Nephron (organoid): ENCODE measurements at regions not wholly inside any gene's neighbourhood (a gene's known extent, or its start where the extent isn't known, plus 50 kb on each side); places are given as distances from the start of the nearest gene placed in this dataset.
A peak's percentile ranks its signal among the peaks of the same experiment; 100 is the strongest.
"Not testable (repeated sequence)": the region's sequence is repeated elsewhere in the genome, so short reads cannot be mapped to it uniquely, and the experiment has no call there.

Source experiments
- H3K27ac Mint-ChIP-seq, 3 experiments: 2 replicates each; pipeline ENCODE4 v1.8.0; 2020; ENCODE audit warnings: mixed read lengths in 3 of 3, mild to moderate bottlenecking in 2 of 3, moderate library complexity in 1 of 3
- H3K27me3 Mint-ChIP-seq: 2 replicates; pipeline ENCODE4 v1.8.0; 2021; ENCODE audit warnings: low read depth, mild to moderate bottlenecking, moderate library complexity, mixed read lengths
- H3K36me3 Mint-ChIP-seq: 2 replicates; pipeline ENCODE4 v1.8.0; 2020; ENCODE audit warnings: low read depth, mixed read lengths
- H3K4me1 Mint-ChIP-seq: 2 replicates; pipeline ENCODE4 v1.8.0; 2020; ENCODE audit warnings: mixed read lengths
- H3K4me3 Mint-ChIP-seq, 3 experiments: 2 replicates each; pipeline ENCODE4 v1.8.0; 2020; ENCODE audit warnings: mild to moderate bottlenecking in 3 of 3, mixed read lengths in 3 of 3, moderate library complexity in 2 of 3
- H3K9me3 Mint-ChIP-seq: 2 replicates; pipeline ENCODE4 v1.8.0; 2020; ENCODE audit warnings: mixed read lengths
- TF ChIP-seq, protein P1 (sequence below), 3 experiments: fragments of 200-600 bp; sonication (generic); IDR thresholded peaks; one replicate each; pipeline ENCODE4 v1.5.0; 2021; ENCODE audit warnings: antibody characterized with exemption in 3 of 3; ENCODE audit not compliant: unreplicated experiment in 3 of 3

DNA sequence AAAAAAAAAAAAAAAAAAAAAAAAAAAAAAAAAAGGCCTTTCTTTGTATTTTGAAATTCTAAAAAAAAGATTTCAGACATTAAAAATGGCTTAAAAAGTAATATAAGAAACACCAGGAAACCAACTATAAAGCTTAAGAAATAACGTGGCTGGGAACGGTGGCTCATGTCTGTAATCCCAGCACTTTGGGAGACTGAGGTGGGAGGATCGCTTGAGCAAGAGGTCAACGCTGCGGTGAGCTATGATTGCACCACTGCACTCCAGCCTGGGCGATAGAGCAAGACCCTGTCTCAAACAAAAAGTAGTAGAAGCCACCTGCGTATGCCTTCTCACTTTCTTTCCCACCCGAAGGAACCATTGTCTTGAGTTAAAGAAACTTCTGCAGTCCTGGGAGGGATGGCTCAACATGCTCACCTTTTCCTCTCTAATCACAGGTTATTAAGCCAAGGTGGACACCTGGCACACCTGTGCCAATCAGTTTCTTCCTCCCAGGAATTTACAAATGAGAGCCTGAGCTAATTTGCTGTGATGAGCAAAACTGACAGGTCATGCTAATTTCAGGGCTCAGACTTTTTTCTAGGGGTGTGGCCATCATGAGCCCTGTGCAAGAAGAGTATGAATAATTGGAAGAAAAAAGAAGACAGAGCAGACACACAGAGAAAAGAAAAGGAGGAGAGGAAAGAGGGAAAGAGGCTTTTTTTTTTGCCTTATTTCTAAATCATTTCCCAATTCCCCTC is 72.0 kb upstream of the PARD3 start:
- H3K9me3 Mint-ChIP-seq: peaks cover 2% of the 10 kb centered on the region
- TF ChIP-seq, protein P1, sequence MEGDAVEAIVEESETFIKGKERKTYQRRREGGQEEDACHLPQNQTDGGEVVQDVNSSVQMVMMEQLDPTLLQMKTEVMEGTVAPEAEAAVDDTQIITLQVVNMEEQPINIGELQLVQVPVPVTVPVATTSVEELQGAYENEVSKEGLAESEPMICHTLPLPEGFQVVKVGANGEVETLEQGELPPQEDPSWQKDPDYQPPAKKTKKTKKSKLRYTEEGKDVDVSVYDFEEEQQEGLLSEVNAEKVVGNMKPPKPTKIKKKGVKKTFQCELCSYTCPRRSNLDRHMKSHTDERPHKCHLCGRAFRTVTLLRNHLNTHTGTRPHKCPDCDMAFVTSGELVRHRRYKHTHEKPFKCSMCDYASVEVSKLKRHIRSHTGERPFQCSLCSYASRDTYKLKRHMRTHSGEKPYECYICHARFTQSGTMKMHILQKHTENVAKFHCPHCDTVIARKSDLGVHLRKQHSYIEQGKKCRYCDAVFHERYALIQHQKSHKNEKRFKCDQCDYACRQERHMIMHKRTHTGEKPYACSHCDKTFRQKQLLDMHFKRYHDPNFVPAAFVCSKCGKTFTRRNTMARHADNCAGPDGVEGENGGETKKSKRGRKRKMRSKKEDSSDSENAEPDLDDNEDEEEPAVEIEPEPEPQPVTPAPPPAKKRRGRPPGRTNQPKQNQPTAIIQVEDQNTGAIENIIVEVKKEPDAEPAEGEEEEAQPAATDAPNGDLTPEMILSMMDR (IDR thresholded peaks at IDR 0.05; ENCODE audit: unreplicated experiment in 3 of 3): no peak
- H3K4me1 Mint-ChIP-seq: peaks cover 6% of the 10 kb centered on the region
- H3K36me3 Mint-ChIP-seq: no peaks in the 10 kb centered on the region
- peaks cover 4% of the 10 kb centered on the region for H3K27me3 Mint-ChIP-seq
- no peak overlapping the region for H3K4me3 Mint-ChIP-seq
- H3K27ac Mint-ChIP-seq: no peak overlapping the region

DNA sequence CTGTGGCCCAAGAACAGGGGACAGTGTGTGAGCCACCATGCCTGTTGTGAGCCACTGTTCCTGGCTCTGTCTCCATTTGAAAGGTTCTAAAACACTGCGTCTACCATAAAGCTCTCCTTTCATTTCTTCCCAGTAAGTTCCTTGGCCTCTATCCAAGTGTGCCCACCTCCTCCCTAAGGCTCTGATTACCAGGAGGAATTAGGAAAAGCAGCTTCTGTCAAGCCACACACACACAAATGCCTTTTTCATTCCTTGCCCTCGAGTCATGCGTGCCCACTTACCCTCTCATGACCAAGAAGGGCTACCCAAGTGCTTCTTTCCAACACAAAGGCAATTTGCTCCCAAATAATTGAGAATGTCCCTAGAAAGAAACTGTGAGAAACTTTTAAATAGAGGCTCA is 70.8 kb upstream of the PARD3 start:
- H3K4me1 Mint-ChIP-seq: peaks cover 6% of the 10 kb centered on the region
- H3K9me3 Mint-ChIP-seq: peaks cover 2% of the 10 kb centered on the region
- H3K27ac Mint-ChIP-seq: peak overlapping the region in 1 of 3 experiments; percentile 2
- H3K4me3 Mint-ChIP-seq: no peak overlapping the region
- H3K36me3 Mint-ChIP-seq: no peaks in the 10 kb centered on the region
- TF ChIP-seq, protein P1 (IDR thresholded peaks at IDR 0.05; ENCODE audit: unreplicated experiment in 3 of 3): no peak
- H3K27me3 Mint-ChIP-seq: peaks cover 4% of the 10 kb centered on the region

DNA sequence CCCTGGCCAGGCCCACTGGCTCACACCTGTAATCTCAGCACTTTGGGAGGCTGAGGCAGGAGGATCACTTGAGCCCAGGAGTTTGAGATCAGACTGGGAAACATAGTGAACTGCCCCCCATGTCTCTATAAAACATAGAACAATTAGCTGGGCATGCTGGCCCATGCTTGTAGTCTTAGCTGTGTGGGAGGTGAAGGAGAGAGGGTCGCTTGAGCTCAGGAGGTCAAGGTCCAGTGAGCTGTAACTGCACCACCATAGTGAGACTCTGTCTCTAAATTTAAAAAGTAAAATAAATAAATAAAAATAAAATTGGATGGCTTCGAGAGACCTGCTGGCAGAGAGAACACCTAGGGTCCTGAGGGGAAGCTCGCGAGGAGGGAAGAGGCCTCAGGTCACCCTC is 69.9 kb upstream of the PARD3 start:
- TF ChIP-seq, protein P1 (IDR thresholded peaks at IDR 0.05; ENCODE audit: unreplicated experiment in 3 of 3): no peak
- H3K9me3 Mint-ChIP-seq: peaks cover 2% of the 10 kb centered on the region

DNA sequence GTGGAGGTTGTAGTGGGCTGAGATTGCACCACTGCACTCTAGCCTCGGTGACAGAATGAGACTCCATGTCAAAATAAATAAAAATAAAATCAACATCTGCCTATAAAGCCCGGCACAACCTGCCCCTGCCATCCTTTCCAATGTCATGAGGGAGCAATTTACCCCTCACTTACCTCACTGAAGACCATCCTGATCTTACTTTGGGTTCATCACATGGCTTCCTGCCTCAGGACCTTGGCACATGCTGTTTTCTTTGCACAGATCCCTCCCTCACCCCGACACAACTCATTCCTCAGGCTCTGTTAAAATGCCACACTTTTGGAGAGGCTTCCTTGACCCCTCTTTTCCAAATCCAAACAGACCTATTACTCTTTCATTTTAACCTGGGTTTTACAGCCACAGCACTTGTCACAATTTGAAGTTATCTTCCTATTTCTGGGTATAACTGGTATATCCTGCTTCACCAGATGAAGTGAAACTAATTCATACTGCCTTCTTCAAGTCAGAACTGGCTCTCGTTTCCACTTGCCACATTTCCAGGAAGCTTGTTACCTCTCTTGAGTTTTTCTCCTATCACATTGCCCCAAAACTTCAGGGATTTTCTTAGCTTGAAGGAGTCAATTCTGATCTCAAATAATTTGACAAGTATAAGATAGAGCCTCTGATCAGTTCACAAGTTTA is 69.3 kb upstream of the PARD3 start:
- peaks cover 4% of the 10 kb centered on the region for H3K27me3 Mint-ChIP-seq
- H3K4me1 Mint-ChIP-seq: peaks cover 6% of the 10 kb centered on the region
- no peaks in the 10 kb centered on the region for H3K36me3 Mint-ChIP-seq
- H3K4me3 Mint-ChIP-seq: no peak overlapping the region
- no peak overlapping the region for H3K27ac Mint-ChIP-seq
- peaks cover 4% of the 10 kb centered on the region for H3K9me3 Mint-ChIP-seq
- TF ChIP-seq, protein P1 (IDR thresholded peaks at IDR 0.05; ENCODE audit: unreplicated experiment in 3 of 3): no peak

More for the DNA sequence above, 69.9 kb upstream of the PARD3 start:
- H3K4me1 Mint-ChIP-seq: peaks cover 6% of the 10 kb centered on the region
- H3K4me3 Mint-ChIP-seq: no peak overlapping the region
- H3K27me3 Mint-ChIP-seq: peaks cover 4% of the 10 kb centered on the region
- H3K27ac Mint-ChIP-seq: peak overlapping the region in 1 of 3 experiments; percentile 43
- no peaks in the 10 kb centered on the region for H3K36me3 Mint-ChIP-seq

DNA sequence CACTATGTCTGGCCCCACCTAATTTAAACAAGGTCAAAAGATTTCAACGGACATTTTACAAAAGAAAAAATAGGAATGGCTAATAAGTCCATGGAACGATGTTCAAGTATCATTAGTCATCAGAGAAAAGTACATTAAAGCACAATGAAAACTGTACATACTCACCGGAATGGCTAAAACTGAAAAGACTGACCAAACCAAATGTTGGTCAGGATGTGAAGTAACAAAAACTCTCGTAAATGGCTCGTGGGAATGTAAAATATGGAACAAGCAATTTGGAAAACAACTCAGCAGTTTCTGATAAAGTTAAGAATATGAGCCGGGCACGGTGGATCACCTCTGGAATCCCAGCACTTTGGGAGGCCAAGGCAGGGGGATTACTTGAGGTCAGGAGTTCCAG is 65.7 kb upstream of the PARD3 start:
- TF ChIP-seq, protein P1 (IDR thresholded peaks at IDR 0.05; ENCODE audit: unreplicated experiment in 3 of 3): no peak
- no peak overlapping the region for H3K27ac Mint-ChIP-seq
- H3K9me3 Mint-ChIP-seq: peaks cover 3% of the 10 kb centered on the region
- H3K36me3 Mint-ChIP-seq: no peaks in the 10 kb centered on the region
- H3K4me1 Mint-ChIP-seq: peaks cover 2% of the 10 kb centered on the region
- H3K4me3 Mint-ChIP-seq: no peak overlapping the region
- H3K27me3 Mint-ChIP-seq: no peaks in the 10 kb centered on the region

DNA sequence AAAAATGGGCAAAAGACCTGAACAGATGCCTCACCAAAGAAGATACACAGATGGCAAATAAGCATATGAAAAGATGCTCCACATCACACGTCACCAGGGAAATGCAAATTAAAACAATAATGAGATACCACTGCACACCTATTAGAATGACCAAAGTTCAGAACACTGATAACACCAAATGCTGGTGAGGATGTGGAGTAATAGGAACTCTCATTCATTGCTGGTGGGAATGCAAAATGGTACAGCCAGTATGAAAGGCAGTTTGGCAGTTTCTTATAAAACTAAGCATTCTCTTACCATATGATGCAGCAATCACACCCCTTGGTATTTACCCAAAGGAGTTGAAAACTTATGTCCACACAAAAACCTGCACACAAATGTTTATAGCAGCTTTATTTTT is 63.6 kb upstream of the PARD3 start:
- not testable (repeated sequence) for H3K9me3 Mint-ChIP-seq, H3K36me3 Mint-ChIP-seq, H3K27ac Mint-ChIP-seq, H3K4me1 Mint-ChIP-seq, H3K4me3 Mint-ChIP-seq, H3K27me3 Mint-ChIP-seq
